ENCODE measurements at regions not wholly inside any gene's neighbourhood (a gene's known extent, or its start where the extent isn't known, plus 50 kb on each side); places are given as distances from the start of the nearest gene placed in this dataset.

GRCh38 chr5:133682451-133682850 lies 70.1 kb upstream of the FSTL4 start:
- DNase-seq = no peak

- DNase-seq = no peak
These were observed 69.6 kb upstream of the FSTL4 start for GRCh38 chr5:133681896-133682295.

GRCh38 chr5:133680830-133681565 lies 68.7 kb upstream of the FSTL4 start:
- no peak for DNase-seq

GRCh38 chr5:133679534-133679933 lies 67.2 kb upstream of the FSTL4 start:
- no peak for DNase-seq

GRCh38 chr5:133675376-133676154 lies 63.2 kb upstream of the FSTL4 start:
- no peak for DNase-seq

GRCh38 chr5:133670336-133670735 lies 58.0 kb upstream of the FSTL4 start:
- no peak for DNase-seq

GRCh38 chr5:133669472-133669871 lies 57.1 kb upstream of the FSTL4 start:
- no peak for DNase-seq

- DNase-seq = no peak
These were observed 56.1 kb upstream of the FSTL4 start for GRCh38 chr5:133668458-133668857.

- no peak for DNase-seq
These were observed 54.9 kb upstream of the FSTL4 start for GRCh38 chr5:133667217-133667616.

GRCh38 chr5:133665571-133665970 lies 53.2 kb upstream of the FSTL4 start:
- no peak for DNase-seq

GRCh38 chr5:133664422-133664821 lies 52.1 kb upstream of the FSTL4 start:
- peak; percentile 87 for DNase-seq

- no peak for DNase-seq
These were observed 51.2 kb upstream of the FSTL4 start for GRCh38 chr5:133663397-133664054.

GRCh38 chr5:133662578-133662977 lies 50.2 kb upstream of the FSTL4 start:
- DNase-seq = no peak
